Right atrium auricular region (tissue), 2 donors: ENCODE measurements at regions not wholly inside any gene's neighbourhood (a gene's known extent, or its start where the extent isn't known, plus 50 kb on each side); places are given as distances from the start of the nearest gene placed in this dataset.

Experiments used
- DNase-seq: peaks from one replicate; pipeline ENCODE4 v3.0.0-alpha.2; 2019; ENCODE audit warnings: low spot score
- H3K27ac ChIP-seq, 2 donors: fragments of 200-600 bp; sonication (generic); 1 replicate in 1 of 2; 2 replicates in 1 of 2; pipeline ENCODE4 v1.5.1; 2016 to 2019
- H3K27me3 ChIP-seq, 2 donors: fragments of 200-600 bp; sonication (generic); one replicate each; pipeline versions ENCODE4 v1.5.1 to v1.6.0; 2017 to 2019
- H3K36me3 ChIP-seq: fragments of 200-600 bp; sonication (generic); one replicate; pipeline ENCODE4 v1.5.1; 2016
- H3K4me1 ChIP-seq, 2 donors: fragments of 200-600 bp; sonication (generic); one replicate each; pipeline versions ENCODE4 v1.5.1 to v1.6.0; 2017 to 2019
- H3K4me3 ChIP-seq, 2 donors: fragments of 200-600 bp; sonication (generic); 1 replicate in 1 of 2; 2 replicates in 1 of 2; pipeline ENCODE4 v1.5.1; 2017 to 2019; ENCODE audit warnings: mild to moderate bottlenecking in 1 of 2, moderate library complexity in 1 of 2
- H3K9me3 ChIP-seq, 2 donors: fragments of 200-600 bp; sonication (generic); one replicate each; pipeline ENCODE4 v1.5.1; 2019
- CTCF ChIP-seq, 2 donors: fragments of 200-600 bp; sonication (generic); IDR thresholded peaks; one replicate each; pipeline ENCODE4 v1.5.1; 2019; ENCODE audit warnings: antibody characterized with exemption in 2 of 2

GRCh38 chr1:30418939-30419720, 304.3 kb downstream of the MATN1 start:
- no peak for TF ChIP-seq CTCF (IDR thresholded peaks at IDR 0.05)
- Histone ChIP-seq H3K36me3 (no peaks in the 10 kb centered on the region), H3K27ac (no peak overlapping the region), H3K4me1 (no peaks in the 10 kb centered on the region), H3K9me3 (no peaks in the 10 kb centered on the region), H3K27me3 (no peaks in the 10 kb centered on the region), H3K4me3 (no peak overlapping the region)
- DNase-seq, result peak; percentile 49

GRCh38 chr1:30418061-30418938, 305.1 kb downstream of the MATN1 start:
- Histone ChIP-seq H3K36me3 (no peaks in the 10 kb centered on the region), H3K4me3 (no peak overlapping the region), H3K27ac (no peak overlapping the region), H3K4me1 (no peaks in the 10 kb centered on the region), H3K27me3 (no peaks in the 10 kb centered on the region), H3K9me3 (no peaks in the 10 kb centered on the region)
- peak; percentile 50 for DNase-seq
- TF ChIP-seq CTCF (IDR thresholded peaks at IDR 0.05), result no peak

GRCh38 chr1:30417701-30418046, 305.7 kb downstream of the MATN1 start:
- no peaks in the 10 kb centered on the region for H3K27me3 ChIP-seq

GRCh38 chr1:30417001-30417700, 306.2 kb downstream of the MATN1 start:
- no peak overlapping the region for H3K4me3 ChIP-seq
- H3K27me3 ChIP-seq, result no peaks in the 10 kb centered on the region
- H3K4me1 ChIP-seq, result no peaks in the 10 kb centered on the region
- DNase-seq, result peak; percentile 21
- TF ChIP-seq CTCF (IDR thresholded peaks at IDR 0.05), result no peak
- H3K27ac ChIP-seq, result no peak overlapping the region
- H3K36me3 ChIP-seq, result no peaks in the 10 kb centered on the region
- H3K9me3 ChIP-seq, result no peaks in the 10 kb centered on the region

More at GRCh38 chr1:30417701-30418046, 305.7 kb downstream of the MATN1 start:
- H3K9me3 ChIP-seq, result no peaks in the 10 kb centered on the region
- no peak overlapping the region for H3K27ac ChIP-seq
- H3K4me3 ChIP-seq, result no peak overlapping the region
- H3K36me3 ChIP-seq, result no peaks in the 10 kb centered on the region
- DNase-seq, result no peak
- no peak for TF ChIP-seq CTCF (IDR thresholded peaks at IDR 0.05)
- H3K4me1 ChIP-seq, result no peaks in the 10 kb centered on the region

- H3K27me3 ChIP-seq, result no peaks in the 10 kb centered on the region
Measured at GRCh38 chr1:30416221-30416820, 307.1 kb downstream of the MATN1 start.

More at GRCh38 chr1:30416221-30416820, 307.1 kb downstream of the MATN1 start:
- H3K9me3 ChIP-seq, result no peaks in the 10 kb centered on the region
- H3K4me1 ChIP-seq, result no peaks in the 10 kb centered on the region
- no peak for TF ChIP-seq CTCF (IDR thresholded peaks at IDR 0.05)
- no peak overlapping the region for H3K27ac ChIP-seq
- no peaks in the 10 kb centered on the region for H3K36me3 ChIP-seq
- DNase-seq, result no peak
- H3K4me3 ChIP-seq, result no peak overlapping the region
